ENCODE measurements at regions not wholly inside any gene's neighbourhood (a gene's known extent, or its start where the extent isn't known, plus 50 kb on each side); places are given as distances from the start of the nearest gene placed in this dataset.

GRCh38 chr11:111168871-111169270 lies 76.7 kb upstream of the POU2AF2 start:
- intact Hi-C loops (cut with micrococcal nuclease), result no loop called here
- H3K27ac Mint-ChIP-seq, result no peak overlapping the region
- H3K27me3 Mint-ChIP-seq, result no peaks in the 10 kb centered on the region
- no peak overlapping the region for H3K4me3 Mint-ChIP-seq
- no peaks in the 10 kb centered on the region for H3K9me3 Mint-ChIP-seq
- no peaks in the 10 kb centered on the region for H3K4me1 Mint-ChIP-seq (ENCODE audit: low read depth)
- no peaks in the 10 kb centered on the region for H3K36me3 Mint-ChIP-seq (ENCODE audit: low read depth)

GRCh38 chr11:111167666-111168065 lies 77.9 kb upstream of the POU2AF2 start:
- Mint-ChIP-seq H3K27ac (no peak overlapping the region), H3K36me3 (ENCODE audit: low read depth) (no peaks in the 10 kb centered on the region), H3K9me3 (no peaks in the 10 kb centered on the region), H3K27me3 (no peaks in the 10 kb centered on the region), H3K4me3 (no peak overlapping the region), H3K4me1 (ENCODE audit: low read depth) (no peaks in the 10 kb centered on the region)
- intact Hi-C loops (cut with micrococcal nuclease), result no loop called here

- Mint-ChIP-seq H3K4me1 (ENCODE audit: low read depth) (no peaks in the 10 kb centered on the region), H3K9me3 (no peaks in the 10 kb centered on the region), H3K27ac (no peak overlapping the region), H3K36me3 (ENCODE audit: low read depth) (no peaks in the 10 kb centered on the region), H3K27me3 (no peaks in the 10 kb centered on the region), H3K4me3 (no peak overlapping the region)
- intact Hi-C loops (cut with micrococcal nuclease), result no loop called here
Measured at GRCh38 chr11:111166598-111166997, 78.9 kb upstream of the POU2AF2 start.

DNA sequence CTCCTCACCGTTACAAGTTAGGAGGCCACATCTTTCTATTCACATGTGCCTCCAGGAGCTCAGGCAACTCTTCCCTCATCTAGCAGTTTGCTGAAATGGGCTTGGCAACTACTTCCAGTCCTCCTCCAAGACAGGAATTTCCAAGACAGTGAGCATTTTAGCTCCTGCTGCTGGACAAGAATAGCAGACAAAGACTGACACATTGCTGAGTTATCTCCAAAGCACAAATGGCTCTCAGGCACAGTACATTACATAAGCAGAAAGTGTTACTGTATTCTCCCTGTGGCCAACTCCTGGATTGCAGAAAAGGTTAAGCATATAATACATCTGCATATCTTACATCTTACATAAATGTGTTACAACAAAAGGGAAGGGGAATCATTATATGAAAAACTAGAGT lies 83.2 kb upstream of the POU2AF2 start:
- Mint-ChIP-seq H3K4me3 (no peak overlapping the region), H3K27ac (no peak overlapping the region), H3K27me3 (no peaks in the 10 kb centered on the region), H3K9me3 (no peaks in the 10 kb centered on the region), H3K36me3 (ENCODE audit: low read depth) (no peaks in the 10 kb centered on the region), H3K4me1 (ENCODE audit: low read depth) (no peaks in the 10 kb centered on the region)
- intact Hi-C loops (cut with micrococcal nuclease), result no loop called here

GRCh38 chr11:111157571-111157970 lies 88.0 kb upstream of the POU2AF2 start:
- Mint-ChIP-seq H3K27ac (no peak overlapping the region), H3K4me3 (no peak overlapping the region), H3K9me3 (no peaks in the 10 kb centered on the region), H3K36me3 (ENCODE audit: low read depth) (no peaks in the 10 kb centered on the region), H3K27me3 (peaks cover 1% of the 10 kb centered on the region), H3K4me1 (ENCODE audit: low read depth) (no peaks in the 10 kb centered on the region)
- intact Hi-C loops (cut with micrococcal nuclease), result no loop called here

- Mint-ChIP-seq H3K9me3 (no peaks in the 10 kb centered on the region), H3K4me3 (no peak overlapping the region), H3K27me3 (peaks cover 1% of the 10 kb centered on the region), H3K36me3 (ENCODE audit: low read depth) (no peaks in the 10 kb centered on the region), H3K27ac (no peak overlapping the region), H3K4me1 (ENCODE audit: low read depth) (no peaks in the 10 kb centered on the region)
- intact Hi-C loops (cut with micrococcal nuclease), result no loop called here
Measured at GRCh38 chr11:111155021-111155420, 90.5 kb upstream of the POU2AF2 start.

- peaks cover 6% of the 10 kb centered on the region for H3K4me1 Mint-ChIP-seq (ENCODE audit: low read depth)
- H3K9me3 Mint-ChIP-seq, result no peaks in the 10 kb centered on the region
- peaks cover 1% of the 10 kb centered on the region for H3K27me3 Mint-ChIP-seq
- no peaks in the 10 kb centered on the region for H3K36me3 Mint-ChIP-seq (ENCODE audit: low read depth)
- intact Hi-C loops (cut with micrococcal nuclease), result no loop called here
- no peak overlapping the region for H3K4me3 Mint-ChIP-seq
- no peak overlapping the region for H3K27ac Mint-ChIP-seq
Measured at GRCh38 chr11:111153194-111153593, 92.3 kb upstream of the POU2AF2 start.

GRCh38 chr11:111148953-111149352 lies 96.6 kb upstream of the POU2AF2 start:
- Mint-ChIP-seq H3K27me3 (no peaks in the 10 kb centered on the region), H3K4me1 (ENCODE audit: low read depth) (peaks cover 6% of the 10 kb centered on the region), H3K4me3 (no peak overlapping the region), H3K36me3 (ENCODE audit: low read depth) (no peaks in the 10 kb centered on the region), H3K27ac (no peak overlapping the region), H3K9me3 (no peaks in the 10 kb centered on the region)
- intact Hi-C loops (cut with micrococcal nuclease), result no loop called here

- no peaks in the 10 kb centered on the region for H3K27me3 Mint-ChIP-seq
- H3K4me3 Mint-ChIP-seq, result no peak overlapping the region
Measured at GRCh38 chr11:111148121-111148520, 97.4 kb upstream of the POU2AF2 start.

GRCh38 chr11:111137846-111138245 lies 107.7 kb upstream of the POU2AF2 start:
- no peaks in the 10 kb centered on the region for H3K36me3 Mint-ChIP-seq (ENCODE audit: low read depth)
- no peaks in the 10 kb centered on the region for H3K4me1 Mint-ChIP-seq (ENCODE audit: low read depth)
- intact Hi-C loops (cut with micrococcal nuclease), result no loop called here

More at GRCh38 chr11:111148121-111148520, 97.4 kb upstream of the POU2AF2 start:
- H3K9me3 Mint-ChIP-seq, result no peaks in the 10 kb centered on the region
- H3K36me3 Mint-ChIP-seq (ENCODE audit: low read depth), result no peaks in the 10 kb centered on the region
- intact Hi-C loops (cut with micrococcal nuclease), result no loop called here
- H3K27ac Mint-ChIP-seq, result no peak overlapping the region
- H3K4me1 Mint-ChIP-seq (ENCODE audit: low read depth), result peaks cover 6% of the 10 kb centered on the region

GRCh38 chr11:111135778-111136570 lies 109.6 kb upstream of the POU2AF2 start:
- intact Hi-C loops (cut with micrococcal nuclease), result no loop called here
- no peak overlapping the region for H3K4me3 Mint-ChIP-seq
- H3K27ac Mint-ChIP-seq, result no peak overlapping the region
- H3K36me3 Mint-ChIP-seq (ENCODE audit: low read depth), result no peaks in the 10 kb centered on the region
- H3K9me3 Mint-ChIP-seq, result no peaks in the 10 kb centered on the region
- H3K4me1 Mint-ChIP-seq (ENCODE audit: low read depth), result no peaks in the 10 kb centered on the region
- H3K27me3 Mint-ChIP-seq, result peaks cover 3% of the 10 kb centered on the region

More at GRCh38 chr11:111137846-111138245, 107.7 kb upstream of the POU2AF2 start:
- H3K4me3 Mint-ChIP-seq, result no peak overlapping the region
- no peak overlapping the region for H3K27ac Mint-ChIP-seq
- no peaks in the 10 kb centered on the region for H3K9me3 Mint-ChIP-seq
- peaks cover 5% of the 10 kb centered on the region for H3K27me3 Mint-ChIP-seq

GRCh38 chr11:111135101-111135500 lies 110.4 kb upstream of the POU2AF2 start:
- H3K27ac Mint-ChIP-seq, result no peak overlapping the region
- no peak overlapping the region for H3K4me3 Mint-ChIP-seq
- H3K27me3 Mint-ChIP-seq, result peaks cover 3% of the 10 kb centered on the region
- intact Hi-C loops (cut with micrococcal nuclease), result no loop called here
- H3K9me3 Mint-ChIP-seq, result no peaks in the 10 kb centered on the region
- H3K4me1 Mint-ChIP-seq (ENCODE audit: low read depth), result no peaks in the 10 kb centered on the region
- H3K36me3 Mint-ChIP-seq (ENCODE audit: low read depth), result no peaks in the 10 kb centered on the region

DNA sequence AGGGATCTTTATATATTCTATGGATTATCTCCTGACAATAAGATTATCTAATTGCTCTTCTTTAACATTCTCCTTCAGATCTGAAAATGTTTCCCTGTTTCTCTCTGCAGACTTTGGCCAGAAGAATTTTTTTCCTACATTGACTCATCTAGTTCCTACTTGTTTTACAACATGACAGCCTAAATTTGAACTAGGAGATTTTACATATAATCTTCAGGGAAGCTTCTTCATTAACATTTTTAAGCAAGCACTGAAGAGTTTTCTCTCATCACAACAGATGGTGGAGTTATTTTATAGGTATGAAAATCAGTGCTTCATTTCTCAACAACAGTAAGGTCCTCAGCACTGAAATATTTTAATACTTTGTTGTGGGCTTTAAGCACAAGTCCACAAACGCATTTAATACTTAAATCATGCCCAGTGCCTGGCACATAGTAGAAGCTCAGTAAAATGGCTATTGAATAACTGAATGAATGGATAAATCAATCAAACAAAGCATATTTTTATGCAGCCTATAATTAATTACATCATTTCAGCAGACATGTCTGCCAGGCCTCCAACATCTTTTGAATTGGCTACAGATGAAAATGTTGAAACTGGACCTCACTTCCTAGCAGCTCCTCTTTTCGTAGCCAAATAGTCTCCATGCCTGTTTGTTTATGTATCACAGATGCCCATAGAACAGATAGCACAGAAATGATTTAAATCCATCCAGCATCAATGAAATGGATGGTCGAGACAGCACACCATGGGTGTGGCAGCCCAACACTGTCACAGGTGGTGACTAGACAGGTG lies 117.3 kb upstream of the POU2AF2 start:
- Mint-ChIP-seq H3K36me3 (ENCODE audit: low read depth) (no peaks in the 10 kb centered on the region), H3K4me3 (no peak overlapping the region), H3K27ac (no peak overlapping the region), H3K4me1 (ENCODE audit: low read depth) (no peaks in the 10 kb centered on the region), H3K9me3 (no peaks in the 10 kb centered on the region), H3K27me3 (no peaks in the 10 kb centered on the region)
- intact Hi-C loops (cut with micrococcal nuclease), result no loop called here

DNA sequence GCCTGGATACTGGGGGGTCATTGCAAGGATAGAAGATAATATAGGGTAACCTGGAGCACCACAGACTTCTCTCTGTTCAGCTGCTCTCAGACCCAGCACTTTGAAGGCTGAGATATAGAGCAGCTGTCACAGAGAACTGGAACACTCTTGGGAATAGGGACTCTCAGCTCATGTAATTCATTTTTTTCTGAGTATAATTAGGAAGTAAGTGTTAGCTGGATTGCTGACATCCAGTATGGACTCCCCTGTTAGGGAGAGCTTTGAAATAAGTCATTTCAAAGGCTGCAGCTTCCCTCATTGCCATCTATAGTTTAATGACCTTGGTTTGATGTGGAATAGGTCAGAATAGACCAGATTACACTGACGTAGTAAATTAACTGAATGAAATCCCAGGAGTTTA lies 120.8 kb upstream of the POU2AF2 start:
- Mint-ChIP-seq H3K27ac (no peak overlapping the region), H3K4me1 (ENCODE audit: low read depth) (no peaks in the 10 kb centered on the region), H3K36me3 (ENCODE audit: low read depth) (no peaks in the 10 kb centered on the region), H3K9me3 (no peaks in the 10 kb centered on the region), H3K4me3 (no peak overlapping the region), H3K27me3 (peaks cover 2% of the 10 kb centered on the region)
- intact Hi-C loops (cut with micrococcal nuclease), result no loop called here
